ENCODE measurements at regions not wholly inside any gene's neighbourhood (a gene's known extent, or its start where the extent isn't known, plus 50 kb on each side); places are given as distances from the start of the nearest gene placed in this dataset.

DNA sequence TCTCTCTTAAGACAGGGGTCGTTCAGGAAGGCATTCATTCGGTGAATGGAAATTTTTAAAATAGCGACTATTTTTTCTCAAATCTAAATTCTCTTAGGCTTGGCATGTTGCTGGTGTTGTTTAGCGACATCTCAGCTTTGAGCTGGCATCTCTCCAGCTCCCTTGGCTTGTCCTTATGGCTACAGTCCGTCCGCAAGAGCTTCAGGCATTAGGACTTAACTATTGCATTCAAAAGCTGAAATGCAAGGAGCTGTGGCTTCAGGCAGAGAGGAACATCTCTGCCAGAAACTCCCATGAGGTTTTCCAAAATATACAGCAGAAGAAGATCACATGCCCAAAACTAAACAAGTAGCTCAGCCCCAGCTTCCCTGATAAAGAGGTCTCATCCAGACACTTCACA is 578.5 kb downstream of the EFNB2 start:
- TF ChIP-seq CTCF (IDR thresholded peaks at IDR 0.05) (no peak), POLR2A (IDR thresholded peaks at IDR 0.05) (no peak)

All from lower leg skin (tissue), 3 donors.